ENCODE measurements at regions not wholly inside any gene's neighbourhood (a gene's known extent, or its start where the extent isn't known, plus 50 kb on each side); places are given as distances from the start of the nearest gene placed in this dataset.

DNA sequence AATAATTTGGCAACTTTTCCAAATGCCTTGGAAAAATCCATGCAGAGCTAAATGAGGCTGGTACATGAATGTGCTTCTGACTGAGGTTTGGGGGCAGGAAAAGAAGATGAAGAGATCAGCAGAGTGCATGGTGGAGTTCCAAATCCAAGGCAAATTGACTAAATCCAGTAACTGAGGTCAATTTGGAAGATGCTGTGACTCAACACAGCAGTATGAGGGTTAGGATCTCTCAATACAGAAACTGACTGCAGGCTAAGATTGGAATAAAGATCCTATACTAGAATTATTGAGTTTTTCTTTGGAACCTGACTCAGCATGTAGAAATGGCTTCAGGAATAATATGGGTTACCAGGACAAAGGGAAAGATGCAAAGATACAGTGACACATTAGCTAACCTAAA is 99.3 kb upstream of the FAT3 start:
- TF ChIP-seq, protein P1, sequence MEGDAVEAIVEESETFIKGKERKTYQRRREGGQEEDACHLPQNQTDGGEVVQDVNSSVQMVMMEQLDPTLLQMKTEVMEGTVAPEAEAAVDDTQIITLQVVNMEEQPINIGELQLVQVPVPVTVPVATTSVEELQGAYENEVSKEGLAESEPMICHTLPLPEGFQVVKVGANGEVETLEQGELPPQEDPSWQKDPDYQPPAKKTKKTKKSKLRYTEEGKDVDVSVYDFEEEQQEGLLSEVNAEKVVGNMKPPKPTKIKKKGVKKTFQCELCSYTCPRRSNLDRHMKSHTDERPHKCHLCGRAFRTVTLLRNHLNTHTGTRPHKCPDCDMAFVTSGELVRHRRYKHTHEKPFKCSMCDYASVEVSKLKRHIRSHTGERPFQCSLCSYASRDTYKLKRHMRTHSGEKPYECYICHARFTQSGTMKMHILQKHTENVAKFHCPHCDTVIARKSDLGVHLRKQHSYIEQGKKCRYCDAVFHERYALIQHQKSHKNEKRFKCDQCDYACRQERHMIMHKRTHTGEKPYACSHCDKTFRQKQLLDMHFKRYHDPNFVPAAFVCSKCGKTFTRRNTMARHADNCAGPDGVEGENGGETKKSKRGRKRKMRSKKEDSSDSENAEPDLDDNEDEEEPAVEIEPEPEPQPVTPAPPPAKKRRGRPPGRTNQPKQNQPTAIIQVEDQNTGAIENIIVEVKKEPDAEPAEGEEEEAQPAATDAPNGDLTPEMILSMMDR (IDR thresholded peaks at IDR 0.05; ENCODE audit: borderline replicate concordance, insufficient read depth, low read depth, low read length), result no peak
- H3K4me3 ChIP-seq (ENCODE audit: low read depth, low read length), result no peak overlapping the region

DNA sequence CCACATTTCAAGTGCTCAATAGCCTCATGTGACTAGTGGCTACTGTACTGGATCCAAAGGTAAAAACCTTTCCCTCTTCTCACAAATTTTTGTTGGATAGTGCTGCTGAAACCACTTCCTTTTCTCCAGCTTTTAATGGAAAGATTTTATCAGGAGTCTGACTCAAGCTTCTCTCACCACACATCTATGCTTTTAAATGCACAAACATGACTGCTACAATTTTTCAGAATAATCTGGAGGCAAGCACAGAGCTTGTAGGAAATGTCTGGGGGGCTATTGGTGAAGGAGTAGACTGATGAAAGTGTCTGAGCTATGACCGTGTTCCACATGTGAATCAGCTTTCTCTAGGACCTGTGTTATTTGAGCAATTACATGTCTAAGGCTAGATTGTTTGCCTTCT is 101.1 kb upstream of the FAT3 start:
- TF ChIP-seq, protein P1 (IDR thresholded peaks at IDR 0.05; ENCODE audit: borderline replicate concordance, insufficient read depth, low read depth, low read length), result no peak
- no peak overlapping the region for H3K4me3 ChIP-seq (ENCODE audit: low read depth, low read length)

DNA sequence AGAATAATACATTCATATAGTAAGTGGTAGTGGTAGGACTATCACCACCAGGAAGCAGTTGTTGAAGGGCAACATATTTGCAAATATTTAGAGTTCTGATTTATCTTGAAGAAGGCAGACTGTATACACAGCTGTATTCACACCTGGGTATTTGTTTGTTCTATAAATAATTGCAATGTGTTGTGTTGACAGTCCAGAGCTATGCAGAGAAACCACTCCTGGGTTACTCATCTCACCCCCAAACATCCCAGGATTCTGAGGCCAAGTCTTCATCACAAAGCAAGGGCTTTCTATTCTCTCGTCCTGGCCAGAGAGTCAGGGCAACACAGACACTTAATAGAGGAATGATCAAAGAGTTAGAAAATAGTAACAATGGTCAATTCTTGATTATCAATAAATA is 102.1 kb upstream of the FAT3 start:
- no peak overlapping the region for H3K4me3 ChIP-seq (ENCODE audit: low read depth, low read length)
- TF ChIP-seq, protein P1 (IDR thresholded peaks at IDR 0.05; ENCODE audit: borderline replicate concordance, insufficient read depth, low read depth, low read length), result no peak

DNA sequence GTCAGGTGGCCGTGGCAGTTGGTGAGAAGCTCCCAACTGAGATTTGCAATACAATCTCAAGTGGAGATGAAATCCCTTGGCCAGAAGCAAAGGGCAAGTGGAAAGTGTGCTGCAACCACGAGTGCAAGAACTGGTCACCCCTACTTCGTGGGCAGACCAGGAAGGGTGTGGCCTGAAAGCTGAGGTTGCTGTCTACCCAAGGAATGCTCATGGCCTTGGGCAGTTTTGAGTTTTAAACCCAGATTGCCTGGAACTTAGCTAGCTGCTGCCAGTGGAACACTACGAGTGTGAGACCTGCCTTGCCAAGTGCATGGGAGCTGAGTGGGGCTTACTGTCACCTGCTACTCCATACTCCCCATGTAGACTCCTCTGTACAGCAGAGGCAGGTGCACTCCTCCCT is 113.3 kb upstream of the FAT3 start:
- TF ChIP-seq, protein P1 (IDR thresholded peaks at IDR 0.05; ENCODE audit: borderline replicate concordance, insufficient read depth, low read depth, low read length), result no peak
- no peak overlapping the region for H3K4me3 ChIP-seq (ENCODE audit: low read depth, low read length)

DNA sequence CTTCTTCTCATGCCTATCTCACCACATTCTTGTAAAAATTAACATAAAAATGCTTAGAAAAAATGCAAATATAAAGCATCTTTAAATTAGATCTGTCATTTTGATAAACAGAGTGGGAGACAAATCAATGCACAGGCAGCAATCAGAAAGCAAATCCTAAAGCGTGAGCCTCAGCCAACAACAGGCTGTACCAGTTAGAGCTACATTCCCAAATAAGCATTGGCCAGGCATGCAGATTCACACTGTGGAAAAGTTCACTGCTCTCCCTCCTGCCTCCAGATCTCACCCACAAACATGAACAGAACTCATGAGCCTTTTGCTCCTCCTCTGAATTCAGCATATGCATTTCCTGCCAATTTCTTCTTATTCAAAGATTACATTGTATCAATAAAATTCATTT is 115.2 kb upstream of the FAT3 start:
- no peak overlapping the region for H3K4me3 ChIP-seq (ENCODE audit: low read depth, low read length)

DNA sequence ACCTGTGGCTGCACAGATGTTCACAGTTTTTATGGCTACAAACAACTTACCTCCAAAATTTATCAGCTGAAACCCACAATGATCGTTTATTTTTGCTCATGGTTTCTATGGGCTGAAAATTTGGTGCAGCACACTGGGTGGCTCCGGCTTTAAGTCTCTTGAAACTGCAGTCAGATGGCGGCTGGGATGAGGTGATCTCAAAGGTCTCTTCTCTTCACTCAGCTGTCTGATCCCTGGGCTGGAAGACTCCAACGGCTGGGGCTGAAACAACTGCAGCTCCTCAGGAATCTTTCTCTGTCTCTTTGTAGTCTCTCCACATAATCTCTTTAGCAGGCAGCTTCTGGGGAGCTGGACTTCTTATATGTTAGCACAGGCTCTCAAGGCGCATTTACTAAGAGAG is 117.3 kb upstream of the FAT3 start:
- H3K4me3 ChIP-seq (ENCODE audit: low read depth, low read length), result no peak overlapping the region
- TF ChIP-seq, protein P1 (IDR thresholded peaks at IDR 0.05; ENCODE audit: borderline replicate concordance, insufficient read depth, low read depth, low read length), result no peak

More for the DNA sequence above, 115.2 kb upstream of the FAT3 start:
- TF ChIP-seq, protein P1 (IDR thresholded peaks at IDR 0.05; ENCODE audit: borderline replicate concordance, insufficient read depth, low read depth, low read length), result no peak

DNA sequence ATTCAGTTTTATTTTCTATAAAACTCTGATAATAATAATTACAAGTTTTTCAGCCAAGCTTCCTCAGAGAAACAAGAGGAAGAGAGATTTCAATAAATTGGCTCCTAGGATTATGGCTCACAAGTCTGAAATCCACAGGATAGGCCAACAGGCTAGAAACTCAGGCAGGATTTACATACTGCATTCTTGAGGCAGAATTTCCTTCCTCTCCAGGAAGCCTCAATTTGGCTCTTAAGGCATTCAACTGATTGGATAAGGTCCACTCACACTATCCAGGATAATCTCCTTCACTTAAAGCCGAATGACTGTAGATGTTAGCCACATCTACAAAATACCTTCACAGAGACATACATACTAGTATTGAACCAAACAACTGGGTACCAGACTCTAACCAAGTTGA is 120.3 kb upstream of the FAT3 start:
- no peak overlapping the region for H3K4me3 ChIP-seq (ENCODE audit: low read depth, low read length)
- TF ChIP-seq, protein P1 (IDR thresholded peaks at IDR 0.05; ENCODE audit: borderline replicate concordance, insufficient read depth, low read depth, low read length), result no peak
